AG04449 (cell line): ENCODE measurements at regions not wholly inside any gene's neighbourhood (a gene's known extent, or its start where the extent isn't known, plus 50 kb on each side); places are given as distances from the start of the nearest gene placed in this dataset.

Experiments
- CTCF ChIA-PET: fragments of 350-600 bp; formaldehyde crosslinking; extraction: SDS; loops from one replicate; lab custom pipeline; 2021; ENCODE audit warnings: antibody characterized with exemption; lab: Yijun Ruan, JAX
- POLR2A ChIA-PET: fragments of 400-600, 350-600 bp; formaldehyde crosslinking; extraction: SDS; loops from one replicate; lab custom pipeline; 2020; ENCODE audit warnings: antibody characterized with exemption, inconsistent platforms; lab: Yijun Ruan, JAX
- DNase-seq: peaks from one replicate; pipeline ENCODE4 v3.0.0-alpha.2; 2010; ENCODE audit warnings: low read depth, low spot score
- H3K4me3 ChIP-seq: 2 replicates; pipeline ENCODE4 v1.5.1; 2011; ENCODE audit warnings: low read depth, mild to moderate bottlenecking, control low read depth, low read length
- CTCF ChIP-seq: IDR thresholded peaks from one replicate; pipeline ENCODE4 v1.5.1; 2011; ENCODE audit warnings: mild to moderate bottlenecking, moderate library complexity, low read length, control low read depth, inconsistent platforms; ENCODE audit not compliant: insufficient read depth; ENCODE audit errors: missing control alignments

DNA sequence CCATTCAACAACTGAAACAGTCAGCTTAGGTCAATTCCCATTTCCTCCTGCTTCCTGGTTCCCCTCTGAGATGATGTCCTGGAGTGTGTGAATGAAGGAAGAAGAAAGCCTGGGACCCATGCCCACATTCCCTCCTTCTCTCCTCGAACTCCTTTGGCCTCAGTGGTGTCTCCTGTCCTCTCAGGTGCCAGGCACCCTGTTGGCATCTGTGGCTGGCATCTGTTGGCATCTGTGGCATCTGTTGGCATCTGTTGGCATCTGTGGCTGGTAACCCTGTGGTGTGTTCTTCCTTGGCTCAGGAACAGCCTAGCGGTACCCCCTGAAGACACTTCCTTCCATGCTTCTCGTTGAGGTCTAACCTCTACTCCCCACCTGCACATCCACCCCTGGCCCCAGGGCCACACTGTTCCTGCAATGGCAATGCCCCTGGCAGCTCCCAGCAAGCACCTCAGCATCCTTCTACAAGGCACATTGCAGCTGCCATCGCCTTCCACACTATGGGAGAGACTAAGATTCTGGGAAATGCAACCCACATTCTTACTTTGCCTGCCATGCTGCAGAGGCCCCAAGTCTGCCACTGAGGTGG is 114.4 kb upstream of the NEBL start:
- CTCF ChIA-PET = no interaction called here
- no peak for TF ChIP-seq CTCF
- no peak overlapping the region for H3K4me3 ChIP-seq
- DNase-seq = no peak
- POLR2A ChIA-PET = no interaction called here

DNA sequence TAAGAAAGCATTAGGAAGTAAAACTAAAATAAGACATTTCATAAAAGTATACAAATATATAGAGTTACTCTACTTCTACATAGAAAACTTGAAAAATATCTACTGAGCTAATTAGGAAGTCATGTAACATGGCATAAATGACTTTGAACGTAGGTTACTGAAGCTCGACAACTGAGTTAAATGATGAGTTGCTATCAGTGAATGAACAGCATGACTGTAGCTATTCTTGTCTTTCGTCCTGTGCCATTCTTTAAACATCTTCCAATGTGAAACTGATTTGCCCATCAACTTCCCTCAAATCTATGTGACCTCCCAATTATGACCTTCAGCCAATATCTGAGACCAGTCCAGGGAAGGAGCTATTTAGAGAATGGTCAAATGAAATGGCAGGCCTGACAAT is 113.5 kb upstream of the NEBL start:
- ChIA-PET CTCF (no interaction called here), POLR2A (no interaction called here)
- no peak for TF ChIP-seq CTCF
- DNase-seq = no peak
- H3K4me3 ChIP-seq = no peak overlapping the region

DNA sequence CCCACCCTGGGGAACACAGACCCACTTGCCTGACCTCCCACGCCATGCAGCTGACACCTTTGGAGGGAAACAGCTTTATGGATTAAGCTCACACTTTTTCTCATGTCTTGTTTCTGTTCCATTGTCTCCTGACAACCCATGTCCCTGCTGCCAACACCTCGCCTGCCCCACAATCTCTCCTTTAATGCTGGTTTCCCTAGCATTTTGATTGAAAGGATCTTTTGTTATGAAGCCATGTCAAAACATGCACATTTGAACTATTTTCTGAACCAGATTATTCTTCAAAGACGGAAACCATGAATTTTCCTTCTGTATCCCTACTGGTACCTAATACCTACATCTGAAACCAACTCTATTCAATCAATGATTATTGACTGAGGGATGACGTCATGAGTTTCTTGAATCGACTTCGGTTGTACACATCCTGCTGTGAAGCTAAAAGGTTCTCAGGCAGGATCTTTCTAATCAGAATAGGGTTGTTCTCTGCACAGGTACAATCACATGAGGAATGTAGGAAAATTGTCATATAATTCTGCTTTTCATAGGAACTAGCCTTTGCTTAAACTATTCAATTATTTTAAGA is 106.2 kb upstream of the NEBL start:
- CTCF ChIA-PET = no interaction called here
- DNase-seq = no peak
- TF ChIP-seq CTCF = no peak
- H3K4me3 ChIP-seq = no peak overlapping the region
- POLR2A ChIA-PET = no interaction called here

- no peak for TF ChIP-seq CTCF
- H3K4me3 ChIP-seq = no peak overlapping the region
- CTCF ChIA-PET = no interaction called here
- POLR2A ChIA-PET = no interaction called here
- DNase-seq = no peak
These were observed 105.2 kb upstream of the NEBL start for GRCh38 chr10:21002091-21002878.

DNA sequence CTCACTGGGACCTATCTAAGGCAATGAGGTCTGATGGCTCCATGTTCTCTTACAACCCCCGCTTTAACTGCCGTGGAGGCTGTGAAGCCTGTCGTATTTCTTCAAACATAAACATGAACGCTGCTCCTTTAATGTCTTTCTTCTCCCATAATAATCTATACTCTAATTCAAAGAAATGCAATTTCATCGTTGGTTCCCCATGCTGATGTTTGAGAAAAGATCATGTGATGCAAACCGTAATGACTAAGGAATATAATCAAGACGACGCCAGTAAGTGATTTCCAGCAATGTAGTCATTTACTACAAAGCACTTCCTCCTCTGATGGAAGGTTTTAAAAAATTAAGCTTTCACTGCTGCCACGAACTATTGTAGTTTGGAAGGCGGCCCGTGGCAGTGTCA is 102.6 kb upstream of the NEBL start:
- no peak for DNase-seq
- ChIA-PET POLR2A (no interaction called here), CTCF (no interaction called here)
- TF ChIP-seq CTCF = no peak
- H3K4me3 ChIP-seq = no peak overlapping the region

DNA sequence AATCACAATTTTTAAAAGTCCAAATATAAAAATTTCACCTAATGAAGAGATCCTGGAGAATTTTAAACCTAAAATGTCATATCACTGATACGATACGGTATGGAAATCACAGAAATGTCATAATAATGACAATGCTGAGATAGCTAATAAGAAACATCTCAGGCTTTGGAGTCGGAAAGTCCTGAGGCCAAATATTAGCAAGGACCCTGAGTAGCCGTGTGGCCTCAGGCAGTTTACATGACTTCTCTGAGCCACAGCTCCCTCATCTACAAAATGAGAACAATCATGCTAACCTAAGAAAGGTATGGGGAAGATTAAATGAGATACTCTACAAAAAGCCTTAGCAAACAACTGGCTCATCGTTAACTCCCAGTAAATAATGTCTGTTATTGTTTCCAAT is 100.9 kb upstream of the NEBL start:
- CTCF ChIA-PET = no interaction called here
- POLR2A ChIA-PET = no interaction called here
- no peak for DNase-seq
- H3K4me3 ChIP-seq = no peak overlapping the region
- TF ChIP-seq CTCF = no peak
